ENCODE measurements at regions not wholly inside any gene's neighbourhood (a gene's known extent, or its start where the extent isn't known, plus 50 kb on each side); places are given as distances from the start of the nearest gene placed in this dataset.

- TF ChIP-seq CTCF (IDR thresholded peaks at IDR 0.05) (no peak), EZH2phosphoT487 (IDR thresholded peaks at IDR 0.05) (no peak)
These were observed 119.4 kb upstream of the VANGL1 start for GRCh38 chr1:115522386-115522785.
